Adrenal gland (tissue), 5 donors: ENCODE measurements at regions not wholly inside any gene's neighbourhood (a gene's known extent, or its start where the extent isn't known, plus 50 kb on each side); places are given as distances from the start of the nearest gene placed in this dataset.

ENCODE experiments used
- CTCF ChIP-seq, 6 experiments: fragments of 450-650 bp in 4 of 6; fragments of 200-600 bp in 2 of 6; sonication (generic) in 1 of 6; IDR thresholded peaks; 1 replicate in 5 of 6; 2 replicates in 1 of 6; pipeline versions ENCODE4 v1.5.1 to v1.8.0; 2016 to 2021; ENCODE audit warnings: antibody characterized with exemption in 6 of 6, mild to moderate bottlenecking in 2 of 6, moderate library complexity in 1 of 6
- POLR2A ChIP-seq, 2 donors: fragments of 450-650 bp; IDR thresholded peaks; one replicate each; pipeline ENCODE4 v1.6.1; 2017; ENCODE audit warnings: antibody characterized with exemption in 2 of 2, mild to moderate bottlenecking in 2 of 2, moderate library complexity in 1 of 2
- donor health status: DM: no; HTN: no; CAD: no.

- TF ChIP-seq CTCF (IDR thresholded peaks at IDR 0.05), result no peak
- TF ChIP-seq POLR2A (IDR thresholded peaks at IDR 0.05), result no peak
Observed at GRCh38 chr10:130932326-130933007, 379.1 kb downstream of the TCERG1L start.
